A673 (cell line): ENCODE measurements at regions not wholly inside any gene's neighbourhood (a gene's known extent, or its start where the extent isn't known, plus 50 kb on each side); places are given as distances from the start of the nearest gene placed in this dataset.

Experiments
- CTCF ChIP-seq: fragments of 300-800, 200-600 bp; sonication (generic); conservative IDR thresholded peaks from 2 replicates; pipeline ENCODE4 v1.5.1; 2017; ENCODE audit warnings: low read depth, mild to moderate bottlenecking, antibody characterized with exemption, low read length, moderate library complexity, mixed read lengths
- EZH2 ChIP-seq: fragments of 200-600 bp; sonication (generic); IDR thresholded peaks from 2 replicates; pipeline ENCODE4 v1.6.1; 2017; ENCODE audit warnings: borderline replicate concordance, low read depth, mild to moderate bottlenecking, mixed read lengths, antibody characterized with exemption, low read length; ENCODE audit not compliant: poor library complexity, severe bottlenecking

DNA sequence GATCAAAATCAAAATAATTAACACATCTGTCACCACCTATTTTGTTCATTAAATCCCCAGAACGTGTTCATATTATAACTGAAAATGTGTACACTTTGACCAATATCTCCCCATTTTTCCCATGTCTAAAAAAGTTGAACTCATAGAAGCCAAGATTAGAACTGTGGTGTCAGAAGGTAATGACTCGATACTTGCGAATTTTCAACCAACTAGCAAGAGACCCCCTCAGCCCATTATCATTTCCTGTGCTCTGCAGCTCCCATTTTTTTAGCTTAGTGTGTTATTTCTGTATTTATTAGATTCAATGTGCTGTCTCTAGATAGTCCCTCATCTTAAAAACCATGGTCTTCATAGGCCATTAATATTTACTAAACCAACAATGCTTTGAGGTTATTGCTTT lies 248.7 kb upstream of the PIK3C3 start:
- no peak for TF ChIP-seq CTCF
- no peak for TF ChIP-seq EZH2
